GM12891 (cell line): ENCODE measurements at regions not wholly inside any gene's neighbourhood (a gene's known extent, or its start where the extent isn't known, plus 50 kb on each side); places are given as distances from the start of the nearest gene placed in this dataset.

Source experiments
- POLR2A ChIP-seq: IDR thresholded peaks from 2 replicates; pipeline ENCODE4 v1.6.1; 2011; ENCODE audit warnings: low read depth, low read length, control low read depth
- POLR2AphosphoS5 ChIP-seq: IDR thresholded peaks from 2 replicates; pipeline ENCODE4 v1.6.1; 2011; ENCODE audit warnings: low read depth, low read length, control low read depth

DNA sequence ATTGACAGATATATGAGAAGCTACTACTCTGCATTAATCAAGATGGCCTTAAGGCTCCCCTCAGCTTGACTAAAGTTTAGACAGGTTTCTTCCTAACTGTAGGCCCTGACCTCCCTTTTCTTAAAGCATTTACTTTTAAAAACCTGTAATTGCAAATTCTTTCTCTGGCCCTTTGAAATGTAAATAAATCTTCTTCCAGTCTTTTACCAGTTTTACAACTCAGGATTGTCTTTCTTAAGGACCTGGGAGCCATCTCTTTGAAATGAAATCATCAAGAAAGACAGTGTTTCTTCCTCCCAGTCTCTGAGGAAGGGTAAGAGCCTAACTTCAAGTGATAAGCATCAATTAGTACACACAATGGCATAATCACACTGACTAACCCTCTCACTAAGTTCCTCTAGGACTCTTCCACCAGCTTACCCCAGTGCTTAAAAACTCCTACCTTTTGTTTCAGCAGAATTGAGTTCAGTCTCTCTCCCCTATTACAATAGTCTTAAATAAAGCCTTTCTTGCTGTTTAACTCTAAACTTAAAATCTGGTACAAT is 58.7 kb upstream of the CDH20 start:
- TF ChIP-seq POLR2AphosphoS5, result no peak
- no peak for TF ChIP-seq POLR2A
